Esophagus (tissue), 2 donors: ENCODE measurements at regions not wholly inside any gene's neighbourhood (a gene's known extent, or its start where the extent isn't known, plus 50 kb on each side); places are given as distances from the start of the nearest gene placed in this dataset.
"Not testable (repeated sequence)": the region's sequence is repeated elsewhere in the genome, so short reads cannot be mapped to it uniquely, and the experiment has no call there.

Experiments used
- H3K27ac ChIP-seq, 2 donors: one replicate each; pipeline ENCODE4 v1.5.1; 2013; ENCODE audit warnings: low read depth in 2 of 2, mild to moderate bottlenecking in 2 of 2, inconsistent platforms in 1 of 2, low read length in 1 of 2, moderate library complexity in 1 of 2
- H3K27me3 ChIP-seq, 2 donors: one replicate each; pipeline ENCODE4 v1.6.1; 2013; ENCODE audit warnings: low read length in 2 of 2, control low read depth in 1 of 2, mild to moderate bottlenecking in 1 of 2; ENCODE audit not compliant: insufficient read depth in 2 of 2, control insufficient read depth in 1 of 2
- H3K36me3 ChIP-seq, 2 donors: one replicate each; pipeline ENCODE4 v1.6.1; 2013; ENCODE audit warnings: low read length in 1 of 2; ENCODE audit not compliant: control insufficient read depth in 2 of 2, insufficient read depth in 2 of 2
- H3K4me1 ChIP-seq, 2 donors: one replicate each; pipeline ENCODE4 v1.6.1; 2013; ENCODE audit warnings: low read length in 1 of 2; ENCODE audit not compliant: control insufficient read depth in 2 of 2, insufficient read depth in 2 of 2
- H3K4me3 ChIP-seq, 2 donors: one replicate each; pipeline ENCODE4 v1.5.1; 2013; ENCODE audit warnings: low read length in 2 of 2, mild to moderate bottlenecking in 2 of 2, low read depth in 1 of 2, moderate library complexity in 1 of 2
- H3K9me3 ChIP-seq, 2 donors: one replicate each; pipeline ENCODE4 v1.6.1; 2013; ENCODE audit warnings: mild to moderate bottlenecking in 2 of 2, low read depth in 1 of 2, low read length in 1 of 2, moderate library complexity in 1 of 2; ENCODE audit not compliant: control insufficient read depth in 2 of 2, insufficient read depth in 1 of 2
- WGBS, 2 donors: extraction: QIAGEN DNeasy Blood & Tissue Kit; methylation state at CpG; one replicate each; pipeline ENCODE4 v1.1.7; 2013; 5-methylcytosine and 5-hydroxymethylcytosine counted together
- donor health status: healthy with polysubstance abuse.
- donor health status: Bipolar disorder and iron deficiency.

- not testable (repeated sequence) for H3K27ac ChIP-seq, H3K36me3 ChIP-seq, H3K27me3 ChIP-seq, H3K9me3 ChIP-seq, H3K4me1 ChIP-seq, H3K4me3 ChIP-seq
- 58 to 68% methylated on average over 2 of the region's 2 CpGs for WGBS, 2 donors
These were observed 1065.1 kb downstream of the RPIA start for GRCh38 chr2:89756616-89757015.

GRCh38 chr2:89758332-89759026 lies 1067.0 kb downstream of the RPIA start:
- H3K27me3 ChIP-seq, H3K27ac ChIP-seq, H3K9me3 ChIP-seq, H3K4me3 ChIP-seq, H3K4me1 ChIP-seq, H3K36me3 ChIP-seq: not testable (repeated sequence)
- WGBS, 2 donors, result 67 to 68% methylated on average over 14 of the region's 14 CpGs

- H3K4me3 ChIP-seq, H3K4me1 ChIP-seq, H3K27ac ChIP-seq, H3K27me3 ChIP-seq, H3K36me3 ChIP-seq: not testable (repeated sequence)
- H3K9me3 ChIP-seq, result peaks cover 6 to 20% of the 10 kb centered on the region in 2 donors
- WGBS, 2 donors, result 75 to 82% methylated on average over 6 of the region's 6 CpGs
These were observed 1069.3 kb downstream of the RPIA start for GRCh38 chr2:89760762-89761161.

- not testable (repeated sequence) for H3K4me3 ChIP-seq, H3K4me1 ChIP-seq, H3K27ac ChIP-seq, H3K36me3 ChIP-seq, H3K27me3 ChIP-seq
- peaks cover 6 to 20% of the 10 kb centered on the region in 2 donors for H3K9me3 ChIP-seq
- 56 to 60% methylated on average over 2 of the region's 2 CpGs for WGBS, 2 donors
These were observed 1069.7 kb downstream of the RPIA start for GRCh38 chr2:89761171-89761570.

GRCh38 chr2:89761863-89762262 lies 1070.4 kb downstream of the RPIA start:
- not testable (repeated sequence) for H3K27ac ChIP-seq, H3K4me1 ChIP-seq, H3K27me3 ChIP-seq, H3K4me3 ChIP-seq, H3K36me3 ChIP-seq
- 88 to 91% methylated on average over 4 of the region's 4 CpGs for WGBS, 2 donors
- H3K9me3 ChIP-seq, result peaks cover 6 to 19% of the 10 kb centered on the region in 2 donors

- not testable (repeated sequence) for H3K27ac ChIP-seq, H3K36me3 ChIP-seq, H3K4me3 ChIP-seq, H3K4me1 ChIP-seq, H3K27me3 ChIP-seq
- H3K9me3 ChIP-seq, result peaks cover 6 to 21% of the 10 kb centered on the region in 2 donors
- 88 to 89% methylated on average over 13 of the region's 13 CpGs for WGBS, 2 donors
These were observed 1071.2 kb downstream of the RPIA start for GRCh38 chr2:89762461-89763253.

GRCh38 chr2:89763254-89763580 lies 1071.7 kb downstream of the RPIA start:
- Histone ChIP-seq H3K36me3 (no peaks in the 10 kb centered on the region), H3K9me3 (peaks cover 6 to 20% of the 10 kb centered on the region in 2 donors), H3K27me3 (peaks cover 0 to 10% of the 10 kb centered on the region in 2 donors), H3K4me1 (no peaks in the 10 kb centered on the region), H3K27ac (no peak overlapping the region), H3K4me3 (no peak overlapping the region)
- 75 to 85% methylated on average over 17 of the region's 17 CpGs for WGBS, 2 donors

GRCh38 chr2:89763581-89764485 lies 1072.4 kb downstream of the RPIA start:
- Histone ChIP-seq H3K27ac (no peak overlapping the region), H3K4me3 (no peak overlapping the region), H3K36me3 (no peaks in the 10 kb centered on the region), H3K27me3 (peaks cover 0 to 10% of the 10 kb centered on the region in 2 donors), H3K4me1 (no peaks in the 10 kb centered on the region), H3K9me3 (peaks cover 6 to 20% of the 10 kb centered on the region in 2 donors)
- 79 to 87% methylated on average over 29 of the region's 29 CpGs for WGBS, 2 donors

- WGBS, 2 donors, result 92% methylated on average over 20 of the region's 20 CpGs
These were observed 1073.3 kb downstream of the RPIA start for GRCh38 chr2:89764571-89765360.

More at GRCh38 chr2:89764571-89765360, 1073.3 kb downstream of the RPIA start:
- H3K4me1 ChIP-seq, H3K4me3 ChIP-seq, H3K27ac ChIP-seq, H3K36me3 ChIP-seq: not testable (repeated sequence)
- H3K27me3 ChIP-seq, result peaks cover 0 to 10% of the 10 kb centered on the region in 2 donors
- peaks cover 6 to 20% of the 10 kb centered on the region in 2 donors for H3K9me3 ChIP-seq
